ENCODE measurements at regions not wholly inside any gene's neighbourhood (a gene's known extent, or its start where the extent isn't known, plus 50 kb on each side); places are given as distances from the start of the nearest gene placed in this dataset.

GRCh38 chr12:131486451-131487230 lies 224.2 kb upstream of the SFSWAP start:
- CTCF ChIA-PET, result no interaction called here

GRCh38 chr12:131487388-131488124 lies 223.3 kb upstream of the SFSWAP start:
- ChIA-PET POLR2A (no interaction called here), CTCF (interaction anchor here (1.4 to 1.5 kb wide), 2 partner anchors 9 to 24 kb away, joined by 3 to 4 read pairs; no protein-coding TSS in a partner anchor)
- no peak for DNase-seq (ENCODE audit: extremely low spot score)
- TF ChIP-seq CTCF (IDR thresholded peaks at IDR 0.05; ENCODE audit: control extremely low read depth, extremely low read depth, low read depth, missing control alignments), result no peak

More at GRCh38 chr12:131486451-131487230, 224.2 kb upstream of the SFSWAP start:
- POLR2A ChIA-PET, result no interaction called here
- DNase-seq (ENCODE audit: extremely low spot score), result no peak
- no peak for TF ChIP-seq CTCF (IDR thresholded peaks at IDR 0.05; ENCODE audit: control extremely low read depth, extremely low read depth, low read depth, missing control alignments)

GRCh38 chr12:131489718-131490117 lies 221.2 kb upstream of the SFSWAP start:
- no peak for DNase-seq (ENCODE audit: extremely low spot score)
- POLR2A ChIA-PET, result no interaction called here
- TF ChIP-seq CTCF (IDR thresholded peaks at IDR 0.05; ENCODE audit: control extremely low read depth, extremely low read depth, low read depth, missing control alignments), result no peak
- CTCF ChIA-PET, result no interaction called here

GRCh38 chr12:131491155-131491554 lies 219.7 kb upstream of the SFSWAP start:
- no peak for TF ChIP-seq CTCF (IDR thresholded peaks at IDR 0.05; ENCODE audit: control extremely low read depth, extremely low read depth, low read depth, missing control alignments)
- CTCF ChIA-PET, result no interaction called here
- no peak for DNase-seq (ENCODE audit: extremely low spot score)
- POLR2A ChIA-PET, result no interaction called here

- ChIA-PET POLR2A (no interaction called here), CTCF (no interaction called here)
- TF ChIP-seq CTCF (IDR thresholded peaks at IDR 0.05; ENCODE audit: control extremely low read depth, extremely low read depth, low read depth, missing control alignments), result no peak
Observed at GRCh38 chr12:131491916-131492490, 218.9 kb upstream of the SFSWAP start.

GRCh38 chr12:131493068-131493826 lies 217.6 kb upstream of the SFSWAP start:
- CTCF ChIA-PET, result no interaction called here
- TF ChIP-seq CTCF (IDR thresholded peaks at IDR 0.05; ENCODE audit: control extremely low read depth, extremely low read depth, low read depth, missing control alignments), result no peak
- no peak for DNase-seq (ENCODE audit: extremely low spot score)
- POLR2A ChIA-PET, result no interaction called here

More at GRCh38 chr12:131491916-131492490, 218.9 kb upstream of the SFSWAP start:
- DNase-seq (ENCODE audit: extremely low spot score), result no peak

Measured in GM10248 (cell line).